ENCODE measurements at regions not wholly inside any gene's neighbourhood (a gene's known extent, or its start where the extent isn't known, plus 50 kb on each side); places are given as distances from the start of the nearest gene placed in this dataset.

DNA sequence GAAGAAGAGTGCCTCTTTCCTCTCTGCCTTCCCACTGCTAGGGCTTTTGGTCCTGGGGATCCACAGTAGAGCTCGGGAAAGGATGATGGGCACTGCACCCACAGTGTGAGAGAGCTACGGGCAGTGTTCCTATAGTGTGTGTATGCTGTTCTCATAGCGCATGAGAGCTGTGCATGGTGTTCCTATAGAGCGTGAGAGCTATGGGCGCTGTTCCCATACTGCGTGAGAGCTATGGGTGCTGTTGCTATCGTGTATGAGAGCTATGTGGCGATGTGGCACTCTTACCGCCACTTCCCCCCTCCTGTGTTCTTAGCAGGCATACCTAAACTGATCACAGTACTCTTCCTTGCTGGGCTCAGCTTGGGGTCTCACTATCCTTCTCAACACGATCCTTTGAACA, 213.5 kb downstream of the EDEM1 start:
- no peak overlapping the region for H3K4me3 Mint-ChIP-seq (ENCODE audit: low read depth)
- peaks cover 5% of the 10 kb centered on the region for H3K9me3 Mint-ChIP-seq (ENCODE audit: low read depth)
- H3K4me1 Mint-ChIP-seq (ENCODE audit: low read depth): no peaks in the 10 kb centered on the region
- no peaks in the 10 kb centered on the region for H3K36me3 Mint-ChIP-seq (ENCODE audit: insufficient read depth)
- TF ChIP-seq, protein P1, sequence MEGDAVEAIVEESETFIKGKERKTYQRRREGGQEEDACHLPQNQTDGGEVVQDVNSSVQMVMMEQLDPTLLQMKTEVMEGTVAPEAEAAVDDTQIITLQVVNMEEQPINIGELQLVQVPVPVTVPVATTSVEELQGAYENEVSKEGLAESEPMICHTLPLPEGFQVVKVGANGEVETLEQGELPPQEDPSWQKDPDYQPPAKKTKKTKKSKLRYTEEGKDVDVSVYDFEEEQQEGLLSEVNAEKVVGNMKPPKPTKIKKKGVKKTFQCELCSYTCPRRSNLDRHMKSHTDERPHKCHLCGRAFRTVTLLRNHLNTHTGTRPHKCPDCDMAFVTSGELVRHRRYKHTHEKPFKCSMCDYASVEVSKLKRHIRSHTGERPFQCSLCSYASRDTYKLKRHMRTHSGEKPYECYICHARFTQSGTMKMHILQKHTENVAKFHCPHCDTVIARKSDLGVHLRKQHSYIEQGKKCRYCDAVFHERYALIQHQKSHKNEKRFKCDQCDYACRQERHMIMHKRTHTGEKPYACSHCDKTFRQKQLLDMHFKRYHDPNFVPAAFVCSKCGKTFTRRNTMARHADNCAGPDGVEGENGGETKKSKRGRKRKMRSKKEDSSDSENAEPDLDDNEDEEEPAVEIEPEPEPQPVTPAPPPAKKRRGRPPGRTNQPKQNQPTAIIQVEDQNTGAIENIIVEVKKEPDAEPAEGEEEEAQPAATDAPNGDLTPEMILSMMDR (IDR thresholded peaks at IDR 0.05; ENCODE audit: unreplicated experiment): no peak
- H3K27me3 Mint-ChIP-seq: no peaks in the 10 kb centered on the region
- DNase-seq (ENCODE audit: low spot score, unreplicated experiment): no peak
- no peak overlapping the region for H3K27ac Mint-ChIP-seq

DNA sequence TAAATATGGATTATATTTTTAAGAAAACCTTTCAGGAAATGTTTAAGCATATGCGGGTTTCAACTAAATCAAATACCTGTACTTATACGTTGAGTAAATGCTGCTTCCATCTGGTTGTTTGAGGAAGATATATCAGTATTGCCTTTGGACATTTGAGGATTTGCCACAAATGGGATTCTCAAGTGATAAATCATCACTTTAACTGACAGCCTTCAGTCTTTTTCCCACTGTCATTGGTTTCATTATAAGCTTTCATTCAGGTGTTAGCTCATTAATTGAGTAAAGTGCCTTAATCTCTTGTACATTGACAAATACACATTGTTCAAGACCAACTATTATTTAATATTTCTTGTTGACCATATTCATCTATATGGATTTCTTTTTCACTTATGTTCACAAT, 217.2 kb downstream of the EDEM1 start:
- Mint-ChIP-seq H3K4me3 (ENCODE audit: low read depth) (no peak overlapping the region), H3K27me3 (no peaks in the 10 kb centered on the region), H3K4me1 (ENCODE audit: low read depth) (no peaks in the 10 kb centered on the region), H3K27ac (no peak overlapping the region), H3K36me3 (ENCODE audit: insufficient read depth) (no peaks in the 10 kb centered on the region), H3K9me3 (ENCODE audit: low read depth) (peaks cover 5% of the 10 kb centered on the region)
- DNase-seq (ENCODE audit: low spot score, unreplicated experiment): no peak
- TF ChIP-seq, protein P1 (IDR thresholded peaks at IDR 0.05; ENCODE audit: unreplicated experiment): no peak

DNA sequence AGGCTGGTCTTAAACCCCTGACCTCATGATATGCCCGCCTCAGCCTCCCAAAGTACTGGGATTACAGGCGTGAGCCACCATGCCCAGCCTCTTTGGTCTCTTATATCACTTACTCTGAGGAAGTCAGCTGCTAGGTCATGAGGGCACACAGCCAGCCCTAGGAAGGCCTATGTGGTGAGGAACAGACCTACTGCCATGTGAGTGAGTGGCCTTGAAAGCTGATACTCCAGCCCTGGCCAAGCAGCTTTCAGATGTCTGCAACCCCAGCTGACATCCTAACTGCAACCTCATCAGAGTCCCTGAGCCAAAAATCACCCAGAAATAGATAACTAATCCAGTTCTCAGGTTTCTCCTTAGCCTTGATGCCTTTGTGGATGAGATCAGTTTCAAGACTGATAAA, 224.3 kb downstream of the EDEM1 start:
- Mint-ChIP-seq H3K36me3 (ENCODE audit: insufficient read depth) (no peaks in the 10 kb centered on the region), H3K27ac (no peak overlapping the region), H3K4me3 (ENCODE audit: low read depth) (no peak overlapping the region), H3K9me3 (ENCODE audit: low read depth) (peaks cover 18% of the 10 kb centered on the region), H3K4me1 (ENCODE audit: low read depth) (no peaks in the 10 kb centered on the region), H3K27me3 (no peaks in the 10 kb centered on the region)
- TF ChIP-seq, protein P1 (IDR thresholded peaks at IDR 0.05; ENCODE audit: unreplicated experiment): no peak
- DNase-seq (ENCODE audit: low spot score, unreplicated experiment): no peak

DNA sequence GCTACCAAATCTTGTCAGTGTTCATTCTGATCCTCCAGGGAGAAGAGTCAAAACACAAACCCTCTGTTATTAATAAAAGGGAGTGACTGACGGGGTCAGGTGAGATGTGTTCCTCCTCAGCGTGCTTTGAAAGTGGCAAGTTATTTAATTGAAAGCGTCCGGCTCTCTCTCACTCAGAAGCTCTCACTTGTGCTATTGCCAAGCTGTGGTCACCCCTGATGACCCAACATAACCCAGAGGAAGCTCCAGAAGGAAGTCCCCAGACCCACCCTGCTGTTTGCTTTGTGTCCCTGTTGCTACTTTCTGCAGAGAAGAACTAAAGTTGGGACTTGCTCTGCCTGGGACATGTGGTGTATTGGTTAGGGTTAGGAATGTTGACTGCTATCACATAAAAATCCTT, 235.6 kb downstream of the EDEM1 start:
- H3K4me3 Mint-ChIP-seq (ENCODE audit: low read depth): no peak overlapping the region
- DNase-seq (ENCODE audit: low spot score, unreplicated experiment): no peak
- H3K9me3 Mint-ChIP-seq (ENCODE audit: low read depth): no peaks in the 10 kb centered on the region
- H3K36me3 Mint-ChIP-seq (ENCODE audit: insufficient read depth): no peaks in the 10 kb centered on the region
- peaks cover 3% of the 10 kb centered on the region for H3K27me3 Mint-ChIP-seq
- no peak overlapping the region for H3K27ac Mint-ChIP-seq
- H3K4me1 Mint-ChIP-seq (ENCODE audit: low read depth): peaks cover 1% of the 10 kb centered on the region
- TF ChIP-seq, protein P1 (IDR thresholded peaks at IDR 0.05; ENCODE audit: unreplicated experiment): no peak

DNA sequence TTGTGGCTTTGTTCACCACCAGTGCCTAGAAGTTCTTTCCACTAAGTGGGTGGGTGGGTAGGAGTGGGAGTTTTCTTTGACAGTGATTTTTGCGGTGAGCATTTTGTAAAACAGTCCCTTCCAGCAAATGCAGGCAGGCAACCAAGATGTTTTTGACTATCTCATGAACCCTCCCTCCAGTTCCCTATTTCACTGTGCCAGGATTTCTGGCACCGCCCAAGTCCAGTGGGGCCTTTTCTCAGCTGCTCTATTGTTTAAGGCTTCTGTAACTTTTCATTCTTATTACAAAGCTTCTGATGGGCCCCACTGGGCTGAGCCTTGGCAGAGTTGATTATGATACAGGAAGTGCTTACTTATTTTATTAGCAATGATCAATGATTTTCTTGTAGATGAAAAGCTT, 236.0 kb downstream of the EDEM1 start:
- Mint-ChIP-seq H3K4me1 (ENCODE audit: low read depth) (peaks cover 1% of the 10 kb centered on the region), H3K36me3 (ENCODE audit: insufficient read depth) (no peaks in the 10 kb centered on the region), H3K4me3 (ENCODE audit: low read depth) (no peak overlapping the region), H3K27me3 (peaks cover 6% of the 10 kb centered on the region), H3K27ac (no peak overlapping the region), H3K9me3 (ENCODE audit: low read depth) (no peaks in the 10 kb centered on the region)
- TF ChIP-seq, protein P1 (IDR thresholded peaks at IDR 0.05; ENCODE audit: unreplicated experiment): no peak
- no peak for DNase-seq (ENCODE audit: low spot score, unreplicated experiment)
